OCI-LY1 (cell line): ENCODE measurements at regions not wholly inside any gene's neighbourhood (a gene's known extent, or its start where the extent isn't known, plus 50 kb on each side); places are given as distances from the start of the nearest gene placed in this dataset.

Experiments
- H2AFZ ChIP-seq: fragments of 200-600 bp; sonication (generic), shearing (Covaris generic); 2 replicates; pipeline ENCODE4 v1.6.0; 2014; ENCODE audit warnings: antibody characterized with exemption, mild to moderate bottlenecking, low read length
- H3F3A ChIP-seq: fragments of 200-600 bp; sonication (generic), shearing (Covaris generic); 2 replicates; pipeline ENCODE4 v1.6.0; 2014; ENCODE audit warnings: mild to moderate bottlenecking, antibody characterized with exemption, low read length, moderate library complexity; ENCODE audit not compliant: insufficient read depth
- H3K27ac ChIP-seq: fragments of 200-600 bp; sonication (generic); 2 replicates; pipeline ENCODE4 v1.5.1; 2014; ENCODE audit warnings: low read length, mixed run types, mild to moderate bottlenecking, low read depth; ENCODE audit not compliant: poor library complexity, severe bottlenecking
- H3K27me3 ChIP-seq: fragments of 200-600 bp; sonication (generic); 2 replicates; pipeline ENCODE4 v1.6.0; 2014; ENCODE audit warnings: antibody characterized with exemption, mild to moderate bottlenecking, low read length, moderate library complexity; ENCODE audit not compliant: insufficient read depth
- H3K36me3 ChIP-seq: fragments of 200-600 bp; sonication (generic); 2 replicates; pipeline ENCODE4 v1.6.1; 2014; ENCODE audit warnings: mild to moderate bottlenecking, antibody characterized with exemption, low read length, moderate library complexity, mixed read lengths; ENCODE audit not compliant: insufficient read depth
- H3K4me1 ChIP-seq: fragments of 200-600 bp; sonication (generic); 2 replicates; pipeline ENCODE4 v1.5.1; 2014; ENCODE audit warnings: mild to moderate bottlenecking, low read length, moderate library complexity; ENCODE audit not compliant: insufficient read depth, severe bottlenecking
- H3K4me2 ChIP-seq: fragments of 200-600 bp; sonication (generic), shearing (Covaris generic); 2 replicates; pipeline ENCODE4 v1.6.1; 2014; ENCODE audit warnings: low read length
- H3K4me3 ChIP-seq: fragments of 200-600 bp; sonication (generic); 2 replicates; pipeline ENCODE4 v1.5.1; 2014; ENCODE audit warnings: low read length, low read depth, mild to moderate bottlenecking, mixed read lengths; ENCODE audit not compliant: poor library complexity, severe bottlenecking
- H3K79me2 ChIP-seq: fragments of 200-600 bp; shearing (Covaris generic); 2 replicates; pipeline ENCODE4 v1.6.1; 2016; ENCODE audit warnings: mixed run types, low read length, mixed read lengths; ENCODE audit not compliant: insufficient read depth
- H3K9ac ChIP-seq: fragments of 200-600 bp; sonication (generic), shearing (Covaris generic); 2 replicates; pipeline ENCODE4 v1.6.1; 2014; ENCODE audit warnings: mild to moderate bottlenecking, low read length, mixed read lengths
- H3K9me2 ChIP-seq: fragments of 200-600 bp; sonication (generic), shearing (Covaris generic); 2 replicates; pipeline ENCODE4 v1.6.1; 2014; ENCODE audit warnings: low read depth, mild to moderate bottlenecking, low read length, mixed read lengths
- H3K9me3 ChIP-seq: fragments of 200-600 bp; shearing (Covaris generic); 2 replicates; pipeline ENCODE4 v1.6.1; 2014; ENCODE audit warnings: low read length, mixed read lengths
- H4K20me1 ChIP-seq: fragments of 200-600 bp; sonication (generic), shearing (Covaris generic); 2 replicates; pipeline ENCODE4 v1.6.0; 2016; ENCODE audit warnings: mild to moderate bottlenecking, low read length; ENCODE audit not compliant: insufficient read depth
- CTCF ChIP-seq: fragments of 200-600 bp; sonication (generic), shearing (Covaris generic); IDR thresholded peaks from 2 replicates; pipeline ENCODE4 v1.5.1; 2017; ENCODE audit warnings: mild to moderate bottlenecking, antibody characterized with exemption, low read length, moderate library complexity, mixed read lengths
- EZH2 ChIP-seq: fragments of 200-600 bp; sonication (generic), shearing (Covaris generic); IDR thresholded peaks from 2 replicates; pipeline ENCODE4 v1.8.0; 2017; ENCODE audit warnings: borderline replicate concordance, mixed run types, mild to moderate bottlenecking, antibody characterized with exemption, low read length, moderate library complexity, mixed read lengths

GRCh38 chr6:110530671-110531070 lies 54.3 kb upstream of the SLC22A16 start:
- no peaks in the 10 kb centered on the region for H3K4me1 ChIP-seq
- no peak overlapping the region for H3K4me3 ChIP-seq
- no peaks in the 10 kb centered on the region; the same call in 1 of the 2 replicates for H3K27me3 ChIP-seq
- H3K36me3 ChIP-seq: no peaks in the 10 kb centered on the region
- TF ChIP-seq EZH2 (no peak), CTCF (no peak)
- no peaks in the 10 kb centered on the region for H3F3A ChIP-seq
- H3K79me2 ChIP-seq: no peaks in the 10 kb centered on the region
- no peak overlapping the region for H3K4me2 ChIP-seq
- no peaks in the 10 kb centered on the region for H3K9me3 ChIP-seq
- H4K20me1 ChIP-seq: no peaks in the 10 kb centered on the region
- no peaks in the 10 kb centered on the region for H3K9me2 ChIP-seq
- no peak overlapping the region for H3K9ac ChIP-seq
- no peak overlapping the region for H3K27ac ChIP-seq
- H2AFZ ChIP-seq: no peak overlapping the region

- Histone ChIP-seq H3K4me2 (no peak overlapping the region), H3K9me3 (no peaks in the 10 kb centered on the region), H3K4me3 (no peak overlapping the region), H3K79me2 (no peaks in the 10 kb centered on the region), H3K4me1 (no peaks in the 10 kb centered on the region), H3K27me3 (no peaks in the 10 kb centered on the region; the same call in 1 of the 2 replicates), H3F3A (no peaks in the 10 kb centered on the region), H3K9ac (no peak overlapping the region), H3K27ac (no peak overlapping the region), H2AFZ (no peak overlapping the region), H3K9me2 (no peaks in the 10 kb centered on the region), H3K36me3 (no peaks in the 10 kb centered on the region), H4K20me1 (no peaks in the 10 kb centered on the region)
- no peak for TF ChIP-seq EZH2
- TF ChIP-seq CTCF: no peak
These were observed 53.5 kb upstream of the SLC22A16 start for GRCh38 chr6:110529907-110530306.

- H3K4me2 ChIP-seq: no peak overlapping the region
- H3F3A ChIP-seq: no peaks in the 10 kb centered on the region
- no peaks in the 10 kb centered on the region; the same call in 1 of the 2 replicates for H3K27me3 ChIP-seq
- no peaks in the 10 kb centered on the region for H4K20me1 ChIP-seq
- H3K9ac ChIP-seq: no peak overlapping the region
- H3K79me2 ChIP-seq: no peaks in the 10 kb centered on the region
- H3K4me3 ChIP-seq: no peak overlapping the region
- TF ChIP-seq CTCF: no peak
- no peak for TF ChIP-seq EZH2
- H3K36me3 ChIP-seq: no peaks in the 10 kb centered on the region
- no peak overlapping the region for H3K27ac ChIP-seq
- H3K9me3 ChIP-seq: no peaks in the 10 kb centered on the region
- H3K4me1 ChIP-seq: no peaks in the 10 kb centered on the region
- no peak overlapping the region for H2AFZ ChIP-seq
- no peaks in the 10 kb centered on the region for H3K9me2 ChIP-seq
These were observed 52.9 kb upstream of the SLC22A16 start for GRCh38 chr6:110529355-110529754.
